ENCODE measurements at regions not wholly inside any gene's neighbourhood (a gene's known extent, or its start where the extent isn't known, plus 50 kb on each side); places are given as distances from the start of the nearest gene placed in this dataset.

DNA sequence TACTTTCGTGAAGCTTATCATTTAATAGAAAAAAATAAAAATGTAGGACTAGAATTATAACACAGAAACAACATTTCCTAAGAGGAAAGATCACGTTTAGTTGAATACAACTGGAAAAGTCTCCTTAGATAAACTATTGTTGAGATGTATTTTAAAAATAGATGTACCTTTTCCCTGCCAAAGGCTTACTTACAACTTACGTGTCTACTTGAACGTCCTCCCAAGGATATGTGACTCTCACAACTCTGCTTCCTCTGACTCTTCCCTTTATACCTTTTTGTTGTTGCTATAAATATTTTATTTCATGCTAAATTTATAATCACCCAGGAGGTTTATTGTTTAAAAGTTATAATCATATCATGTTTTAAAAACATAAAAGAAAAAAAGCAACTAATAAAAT, 908.0 kb upstream of the ROBO1 start:
- DNase-seq (ENCODE audit: low read depth), result no peak
- H3K4me3 ChIP-seq (ENCODE audit: low read depth, low read length), result no peak overlapping the region
- TF ChIP-seq, protein P1, sequence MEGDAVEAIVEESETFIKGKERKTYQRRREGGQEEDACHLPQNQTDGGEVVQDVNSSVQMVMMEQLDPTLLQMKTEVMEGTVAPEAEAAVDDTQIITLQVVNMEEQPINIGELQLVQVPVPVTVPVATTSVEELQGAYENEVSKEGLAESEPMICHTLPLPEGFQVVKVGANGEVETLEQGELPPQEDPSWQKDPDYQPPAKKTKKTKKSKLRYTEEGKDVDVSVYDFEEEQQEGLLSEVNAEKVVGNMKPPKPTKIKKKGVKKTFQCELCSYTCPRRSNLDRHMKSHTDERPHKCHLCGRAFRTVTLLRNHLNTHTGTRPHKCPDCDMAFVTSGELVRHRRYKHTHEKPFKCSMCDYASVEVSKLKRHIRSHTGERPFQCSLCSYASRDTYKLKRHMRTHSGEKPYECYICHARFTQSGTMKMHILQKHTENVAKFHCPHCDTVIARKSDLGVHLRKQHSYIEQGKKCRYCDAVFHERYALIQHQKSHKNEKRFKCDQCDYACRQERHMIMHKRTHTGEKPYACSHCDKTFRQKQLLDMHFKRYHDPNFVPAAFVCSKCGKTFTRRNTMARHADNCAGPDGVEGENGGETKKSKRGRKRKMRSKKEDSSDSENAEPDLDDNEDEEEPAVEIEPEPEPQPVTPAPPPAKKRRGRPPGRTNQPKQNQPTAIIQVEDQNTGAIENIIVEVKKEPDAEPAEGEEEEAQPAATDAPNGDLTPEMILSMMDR (IDR thresholded peaks at IDR 0.05; ENCODE audit: insufficient read depth, low read length), result no peak

DNA sequence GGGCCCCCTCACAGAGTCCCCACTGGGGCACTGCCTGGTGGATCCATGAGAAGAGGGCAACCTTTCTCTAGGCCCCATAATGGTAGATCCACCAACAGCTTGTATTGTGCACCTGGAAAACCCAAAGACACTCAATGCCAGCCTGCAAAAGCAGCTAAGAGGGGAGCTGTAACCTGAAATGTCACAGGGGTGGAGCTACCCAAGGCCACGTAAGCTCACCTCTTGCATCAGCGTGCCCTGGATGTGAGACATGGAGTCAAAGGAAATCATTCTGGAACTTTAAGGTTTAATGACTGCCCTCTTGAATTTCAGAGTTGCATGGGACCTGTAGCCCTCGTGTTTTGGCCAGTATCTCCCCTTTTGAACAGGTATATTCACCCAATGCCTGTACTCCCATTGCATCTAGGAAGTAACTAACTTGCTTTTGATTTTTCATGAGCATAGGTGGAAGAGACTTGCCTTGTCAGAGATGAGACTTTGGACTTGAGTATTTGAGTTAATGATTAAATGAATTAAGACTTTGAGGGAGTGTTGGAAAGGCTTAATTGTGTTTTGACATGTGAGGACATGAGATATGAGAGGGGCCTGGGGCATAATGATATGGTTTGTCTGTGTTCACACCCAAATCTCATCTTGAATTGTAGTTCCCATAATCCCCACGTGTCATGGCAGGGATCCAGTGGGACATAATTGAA, 900.9 kb upstream of the ROBO1 start:
- no peak for DNase-seq (ENCODE audit: low read depth)
- TF ChIP-seq, protein P1 (IDR thresholded peaks at IDR 0.05; ENCODE audit: insufficient read depth, low read length), result no peak
- no peak overlapping the region for H3K4me3 ChIP-seq (ENCODE audit: low read depth, low read length)

DNA sequence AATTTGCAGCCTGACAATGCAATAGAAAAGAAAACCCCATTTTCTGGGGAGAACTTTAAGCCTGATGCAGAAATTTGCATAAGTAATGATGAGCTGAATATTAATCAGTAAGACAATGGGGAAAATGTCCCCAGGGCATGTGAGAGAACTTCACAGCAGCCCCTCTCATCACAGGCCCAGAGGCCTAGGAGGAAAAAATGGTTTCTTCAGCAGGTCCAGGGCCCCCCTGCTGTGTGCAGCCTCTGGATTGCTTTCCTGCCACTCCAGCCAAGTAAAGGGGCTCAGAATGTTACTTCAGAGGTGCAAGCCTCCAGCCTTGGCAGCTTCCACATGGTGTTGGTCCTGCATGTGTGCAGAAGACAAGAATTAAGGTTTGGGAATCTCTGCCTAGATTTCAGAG, 900.3 kb upstream of the ROBO1 start:
- TF ChIP-seq, protein P1 (IDR thresholded peaks at IDR 0.05; ENCODE audit: insufficient read depth, low read length), result no peak
- no peak overlapping the region for H3K4me3 ChIP-seq (ENCODE audit: low read depth, low read length)
- DNase-seq (ENCODE audit: low read depth), result no peak

DNA sequence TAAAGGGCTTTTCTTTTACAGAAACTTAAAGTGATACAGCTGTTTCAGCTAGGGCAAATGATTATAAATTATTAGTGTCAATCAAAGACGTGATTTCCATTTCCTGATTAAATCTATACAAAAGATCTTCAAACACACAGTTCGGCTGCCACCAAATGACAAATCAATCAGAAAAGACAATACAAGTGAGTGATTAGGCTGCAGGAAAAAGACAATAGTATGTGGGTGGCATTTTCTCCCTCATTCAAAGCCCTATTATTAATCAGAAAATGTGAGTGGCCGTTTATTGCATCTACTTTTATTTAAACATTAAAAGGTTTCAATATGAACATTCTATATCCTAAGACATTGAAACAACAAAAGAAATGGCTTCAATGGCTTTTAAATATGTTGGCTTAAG, 895.6 kb upstream of the ROBO1 start:
- no peak for DNase-seq (ENCODE audit: low read depth)
- H3K4me3 ChIP-seq (ENCODE audit: low read depth, low read length), result no peak overlapping the region
- TF ChIP-seq, protein P1 (IDR thresholded peaks at IDR 0.05; ENCODE audit: insufficient read depth, low read length), result no peak

DNA sequence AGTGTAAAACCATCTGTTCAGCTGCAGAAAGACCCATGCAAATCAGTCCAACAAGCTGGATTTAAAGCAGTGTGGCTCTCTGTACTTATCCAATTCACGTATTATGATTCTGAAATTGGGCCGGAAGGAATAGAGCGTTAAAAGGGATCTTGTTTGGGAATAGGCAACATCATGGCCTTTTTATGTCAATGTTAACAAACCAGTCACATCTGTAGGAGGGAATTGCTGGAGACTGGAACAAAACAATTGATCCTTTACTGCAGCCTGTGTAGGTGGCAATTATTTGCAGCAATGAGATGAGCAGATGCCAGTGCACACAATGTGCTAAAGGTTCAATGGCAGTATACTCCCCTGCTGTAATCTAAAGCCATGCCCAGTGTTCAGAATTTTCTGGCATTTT, 887.4 kb upstream of the ROBO1 start:
- no peak overlapping the region for H3K4me3 ChIP-seq (ENCODE audit: low read depth, low read length)
- DNase-seq (ENCODE audit: low read depth), result no peak
- TF ChIP-seq, protein P1 (IDR thresholded peaks at IDR 0.05; ENCODE audit: insufficient read depth, low read length), result no peak

DNA sequence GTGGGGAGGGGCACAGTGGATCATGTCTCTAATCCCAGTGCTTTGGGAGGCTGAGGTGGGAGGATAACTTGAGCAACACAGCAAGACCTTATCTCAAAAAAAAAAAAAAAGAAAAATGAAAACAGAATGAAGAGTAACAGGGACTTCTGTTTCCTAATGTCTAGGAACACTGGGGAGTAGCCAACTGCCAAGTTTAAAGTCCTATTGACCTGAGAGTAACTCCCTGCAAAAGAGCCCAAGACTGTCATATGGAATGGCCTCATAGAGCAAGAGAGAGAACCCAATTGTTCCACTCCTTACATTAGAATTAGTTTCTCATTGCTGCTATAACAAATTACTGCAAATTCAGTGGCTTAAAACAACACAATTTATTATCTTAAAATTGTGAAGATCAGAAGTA, 881.4 kb upstream of the ROBO1 start:
- H3K4me3 ChIP-seq (ENCODE audit: low read depth, low read length), result no peak overlapping the region
- TF ChIP-seq, protein P1 (IDR thresholded peaks at IDR 0.05; ENCODE audit: insufficient read depth, low read length), result no peak
- DNase-seq (ENCODE audit: low read depth), result no peak

DNA sequence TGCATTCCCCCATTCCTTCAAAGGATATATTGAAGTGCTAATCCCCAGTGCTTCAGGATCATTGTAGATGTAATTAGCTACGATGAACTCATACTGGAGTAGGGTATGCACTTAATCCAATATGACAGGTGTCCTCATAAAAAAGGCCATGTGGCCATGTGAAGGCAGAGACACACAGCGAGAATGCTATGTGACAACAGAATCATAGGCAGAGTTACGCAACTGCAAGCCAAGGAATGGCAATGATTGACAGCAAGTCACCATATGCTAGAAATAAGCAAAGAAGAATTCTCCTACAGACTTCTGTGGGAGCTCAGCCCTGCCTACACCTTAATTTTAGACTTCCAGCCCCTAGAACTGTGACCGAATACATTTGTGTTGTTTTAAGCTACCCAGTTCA, 875.6 kb upstream of the ROBO1 start:
- TF ChIP-seq, protein P1 (IDR thresholded peaks at IDR 0.05; ENCODE audit: insufficient read depth, low read length), result no peak
- DNase-seq (ENCODE audit: low read depth), result no peak
- no peak overlapping the region for H3K4me3 ChIP-seq (ENCODE audit: low read depth, low read length)
